Stimulated activated CD4-positive, alpha-beta T cell treated with anti-CD3 and anti-CD28 coated beads, Interleukin-1b, Interleukin-23, amount 100 ng/mL, for 24 hours (primary cell): ENCODE measurements at regions not wholly inside any gene's neighbourhood (a gene's known extent, or its start where the extent isn't known, plus 50 kb on each side); places are given as distances from the start of the nearest gene placed in this dataset.

ENCODE experiments used
- DNase-seq, 4 experiments: peaks; one replicate each; pipeline ENCODE4 v3.0.0-alpha.2; 2020; ENCODE audit warnings: low read depth in 4 of 4, low spot score in 1 of 4

- no peak for DNase-seq
Observed at GRCh38 chr2:239506101-239506857, 105.5 kb upstream of the HDAC4 start.

GRCh38 chr2:239504643-239505235, 103.9 kb upstream of the HDAC4 start:
- DNase-seq: no peak

GRCh38 chr2:239502430-239503186, 101.8 kb upstream of the HDAC4 start:
- DNase-seq: no peak

- DNase-seq: no peak
Observed at GRCh38 chr2:239500574-239501550, 100.0 kb upstream of the HDAC4 start.

- DNase-seq: no peak
Observed at GRCh38 chr2:239499726-239500573, 99.1 kb upstream of the HDAC4 start.

DNA sequence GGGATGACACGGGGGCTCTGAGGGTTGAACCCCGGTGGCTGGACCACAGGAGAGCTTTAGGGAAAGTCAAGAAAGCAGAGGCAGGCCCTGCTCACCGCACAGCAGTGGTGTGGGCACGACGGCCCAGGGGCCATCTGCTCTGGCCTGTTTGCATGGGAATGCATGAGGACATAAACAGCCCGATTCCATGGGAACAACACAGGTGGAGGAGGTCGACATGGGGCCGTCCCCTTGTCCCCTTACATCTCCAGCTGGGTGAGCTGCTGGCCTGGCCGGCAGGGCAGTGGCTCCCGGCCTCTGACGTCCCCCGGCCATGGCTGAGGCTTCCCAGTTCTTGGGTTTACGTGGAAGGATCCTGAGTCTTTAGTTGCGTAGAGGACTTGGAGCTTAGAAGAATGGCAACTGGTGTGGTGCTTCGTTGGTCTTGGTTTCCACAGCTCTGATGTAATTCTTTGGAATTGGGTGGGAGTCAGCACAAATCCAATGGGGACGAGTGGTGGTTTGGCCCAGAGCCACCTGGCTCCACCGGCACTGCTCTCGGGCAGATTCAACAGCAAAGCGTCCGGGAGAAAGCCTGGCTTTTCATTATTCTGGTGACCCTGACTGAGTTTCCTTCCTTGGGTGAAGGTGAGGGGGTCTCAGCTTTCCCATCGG, 98.3 kb upstream of the HDAC4 start:
- no peak for DNase-seq

DNA sequence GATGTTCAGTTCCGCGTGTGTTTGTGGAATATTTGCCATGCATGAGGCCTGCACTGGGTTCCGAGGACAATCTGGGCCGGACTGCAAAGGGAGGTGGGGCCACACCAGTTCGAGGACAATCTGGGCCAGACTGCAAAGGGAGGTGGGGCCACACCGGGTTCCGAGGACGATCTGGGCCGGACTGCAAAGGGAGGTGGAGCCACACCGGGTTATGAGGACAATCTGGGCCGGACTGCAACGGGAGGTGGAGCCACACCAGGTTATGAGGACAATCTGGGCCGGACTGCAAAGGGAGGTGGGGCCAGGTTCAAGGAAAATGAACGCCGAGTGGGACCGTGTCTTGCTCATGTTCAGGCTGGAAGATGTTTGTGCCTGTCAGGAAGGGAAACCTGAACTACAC, 97.8 kb upstream of the HDAC4 start:
- no peak for DNase-seq

GRCh38 chr2:239496700-239497099, 95.9 kb upstream of the HDAC4 start:
- DNase-seq: no peak

DNA sequence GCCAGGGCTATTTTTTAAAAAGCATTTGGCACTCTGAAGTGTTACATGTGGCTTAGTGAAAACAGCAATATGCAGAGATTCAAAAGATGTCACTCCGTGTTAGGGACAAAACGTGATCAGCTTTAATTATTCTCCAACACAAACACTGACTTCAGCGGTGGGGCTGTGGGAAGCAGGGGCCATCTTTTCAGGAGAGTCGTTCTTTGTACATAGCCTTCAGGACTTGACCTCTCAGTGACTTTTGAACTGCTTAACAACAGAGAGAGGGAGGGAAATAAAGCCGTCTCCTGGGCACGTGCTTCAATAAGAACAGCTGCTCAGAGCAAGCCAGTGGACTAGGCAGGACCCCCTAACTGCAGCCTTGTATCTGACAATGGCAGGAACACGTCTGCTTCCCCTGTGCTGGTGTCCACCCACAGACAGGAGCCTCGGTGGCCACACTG, 95.0 kb upstream of the HDAC4 start:
- DNase-seq: no peak

- no peak for DNase-seq
Observed at GRCh38 chr2:239495175-239495574, 94.4 kb upstream of the HDAC4 start.

DNA sequence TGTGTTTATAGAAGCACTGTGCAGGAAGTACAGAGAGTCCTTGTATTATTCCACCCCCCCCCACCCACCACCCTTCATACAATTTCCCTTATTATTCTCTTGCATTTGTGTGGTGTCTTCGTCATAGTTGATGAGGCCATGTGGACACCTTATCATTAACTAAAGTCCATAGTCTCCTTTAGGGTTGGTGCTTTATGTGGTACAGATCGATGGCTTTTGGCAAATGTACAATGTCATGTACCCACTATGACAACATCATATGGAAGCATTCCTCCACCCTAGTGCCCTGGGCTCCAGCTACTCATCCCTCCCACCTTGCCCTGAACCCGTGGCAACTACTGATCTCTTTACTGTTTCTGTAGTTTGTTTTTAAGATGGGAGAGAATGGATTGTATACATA, 93.8 kb upstream of the HDAC4 start:
- no peak for DNase-seq

DNA sequence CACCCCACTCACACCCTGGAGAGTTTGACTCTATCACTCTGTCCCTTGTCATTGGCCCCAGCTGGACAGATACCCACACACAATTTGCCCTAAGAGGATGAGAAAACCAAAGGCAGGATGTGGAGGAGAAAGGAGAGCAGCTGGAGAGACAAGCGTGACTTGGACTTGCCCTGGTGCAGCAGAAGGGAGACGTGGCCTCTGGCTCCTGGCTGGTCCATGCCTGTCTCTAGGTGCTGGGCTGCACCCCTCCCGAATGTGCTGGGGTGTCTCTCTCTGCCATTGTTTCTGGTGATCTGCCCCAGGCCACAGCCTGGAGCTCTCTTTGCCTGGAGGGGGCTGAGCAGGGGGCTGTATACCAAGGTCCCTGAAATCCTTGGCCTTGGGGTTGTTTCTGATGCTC, 88.7 kb upstream of the HDAC4 start:
- DNase-seq: no peak

DNA sequence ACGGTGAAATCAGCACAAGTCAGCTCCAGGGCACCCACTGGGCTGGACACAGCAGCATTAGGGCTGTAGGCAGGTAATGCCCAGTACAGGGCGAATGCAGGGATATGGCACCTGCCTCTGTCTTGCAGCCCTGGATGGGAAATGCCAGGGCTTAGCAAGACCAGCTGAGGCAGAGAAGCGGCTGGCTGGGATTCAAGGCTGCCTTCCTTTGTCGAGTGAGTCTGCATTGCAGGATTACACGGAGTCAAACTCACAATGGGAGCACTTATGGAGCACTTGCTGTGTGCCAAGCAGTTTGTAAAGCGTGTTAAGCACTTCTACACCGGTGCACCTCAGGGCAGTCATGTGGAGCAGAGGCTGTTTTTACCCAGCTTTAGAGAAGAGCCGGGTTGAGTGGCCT, 87.3 kb upstream of the HDAC4 start:
- DNase-seq: no peak

DNA sequence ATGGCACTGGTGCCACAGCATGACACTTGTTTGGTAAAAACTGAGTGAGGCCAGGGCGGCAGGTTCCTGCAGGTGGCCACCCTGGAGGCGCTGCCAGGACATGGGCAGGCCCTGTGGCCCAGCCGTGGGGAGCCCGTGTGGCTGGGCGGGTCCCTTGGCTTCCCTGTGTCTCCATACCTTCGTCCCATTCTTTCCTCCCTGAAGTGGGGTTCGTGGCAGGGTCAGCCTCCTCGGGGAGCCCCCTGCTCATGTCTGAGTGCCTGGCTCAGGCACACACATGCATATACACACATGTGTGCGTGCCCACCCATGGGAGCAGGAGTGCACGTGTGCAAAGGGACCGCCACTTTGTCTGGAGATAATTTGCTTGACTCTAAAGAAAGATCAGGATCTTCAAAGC, 86.5 kb upstream of the HDAC4 start:
- no peak for DNase-seq

- no peak for DNase-seq
Observed at GRCh38 chr2:239485622-239486021, 84.8 kb upstream of the HDAC4 start.

- DNase-seq: no peak
Observed at GRCh38 chr2:239484571-239485355, 83.9 kb upstream of the HDAC4 start.

GRCh38 chr2:239482778-239483712, 82.2 kb upstream of the HDAC4 start:
- DNase-seq: no peak

GRCh38 chr2:239479471-239479870, 78.7 kb upstream of the HDAC4 start:
- DNase-seq: no peak
